PC-3 (cell line): ENCODE measurements at regions not wholly inside any gene's neighbourhood (a gene's known extent, or its start where the extent isn't known, plus 50 kb on each side); places are given as distances from the start of the nearest gene placed in this dataset.

Experiments used
- CTCF ChIP-seq: fragments of 300-600 bp; sonication (generic); conservative IDR thresholded peaks from 2 replicates; pipeline ENCODE4 v1.5.1; 2017; ENCODE audit warnings: antibody characterized with exemption, low read depth, mild to moderate bottlenecking, low read length
- EZH2 ChIP-seq: fragments of 300-600 bp; sonication (generic); IDR thresholded peaks from one replicate; pipeline ENCODE4 v1.6.1; 2017; ENCODE audit warnings: antibody characterized with exemption, mild to moderate bottlenecking, low read length; ENCODE audit not compliant: unreplicated experiment
- EZH2phosphoT487 ChIP-seq: fragments of 300-600 bp; sonication (generic); IDR thresholded peaks from 2 replicates; pipeline ENCODE4 v1.6.1; 2018; ENCODE audit warnings: mild to moderate bottlenecking, antibody characterized with exemption, low read length, borderline replicate concordance

GRCh38 chrX:22366166-22366702 lies 93.5 kb downstream of the CBLL2 start:
- TF ChIP-seq EZH2phosphoT487 (no peak), CTCF (no peak), EZH2 (no peak)
